Suprapubic skin (tissue), 4 donors: ENCODE measurements at regions not wholly inside any gene's neighbourhood (a gene's known extent, or its start where the extent isn't known, plus 50 kb on each side); places are given as distances from the start of the nearest gene placed in this dataset.

Experiments
- CTCF ChIP-seq, 2 donors: fragments of 200-600 bp in 1 of 2; fragments of 450-650 bp in 1 of 2; sonication (generic) in 1 of 2; IDR thresholded peaks; one replicate each; pipeline ENCODE4 v1.5.1; 2016 to 2019; ENCODE audit warnings: antibody characterized with exemption in 2 of 2, mild to moderate bottlenecking in 1 of 2, moderate library complexity in 1 of 2
- EP300 ChIP-seq: sonication (generic); formaldehyde crosslinking; IDR thresholded peaks from one replicate; pipeline ENCODE4 v1.6.1; 2017; ENCODE audit warnings: antibody characterized with exemption
- POLR2A ChIP-seq, 2 donors: fragments of 450-650 bp; IDR thresholded peaks; one replicate each; pipeline ENCODE4 v1.6.1; 2017; ENCODE audit warnings: antibody characterized with exemption in 2 of 2, mild to moderate bottlenecking in 2 of 2, moderate library complexity in 2 of 2
- POLR2AphosphoS5 ChIP-seq, 3 donors: sonication (generic); formaldehyde crosslinking; IDR thresholded peaks; one replicate each; pipeline ENCODE4 v1.6.1; 2017; ENCODE audit warnings: antibody characterized with exemption in 3 of 3

DNA sequence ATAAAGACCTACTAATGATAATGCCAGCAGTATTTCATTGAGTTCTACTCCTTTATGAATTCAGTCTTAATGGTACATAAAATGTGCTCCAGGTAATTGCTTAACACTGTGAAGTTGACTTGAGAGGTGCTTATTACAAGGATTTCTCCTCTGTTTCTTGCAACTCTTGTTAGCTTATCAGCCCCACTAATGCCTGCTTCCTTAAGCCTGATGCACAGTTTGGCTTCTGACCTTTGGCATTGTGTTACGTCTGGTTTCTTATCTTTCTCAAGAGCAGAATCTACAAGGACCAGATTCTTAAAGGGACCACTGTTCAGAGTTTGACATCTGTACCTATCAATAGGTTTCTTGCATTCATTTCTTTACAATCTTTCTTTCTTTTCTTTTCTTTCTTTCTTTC is 223.9 kb upstream of the CWC22 start:
- TF ChIP-seq CTCF (IDR thresholded peaks at IDR 0.05) (no peak), EP300 (no peak), POLR2A (IDR thresholded peaks at IDR 0.05) (no peak), POLR2AphosphoS5 (IDR thresholded peaks at IDR 0.05) (no peak)
